Ramos (cell line): ENCODE measurements at regions not wholly inside any gene's neighbourhood (a gene's known extent, or its start where the extent isn't known, plus 50 kb on each side); places are given as distances from the start of the nearest gene placed in this dataset.

Experiments
- in situ Hi-C: fragments of 300-500 bp; cut with MboI; formaldehyde crosslinking; loops from one replicate; pipeline ENCODE4 v1.14.3; 2022; ENCODE audit warnings: low sequenced_read_pairs; ENCODE audit not compliant: unreplicated experiment

GRCh38 chr18:61635901-61636528 is 256.8 kb downstream of the RNF152 start:
- in situ Hi-C loops = loop anchor here (25.0 kb wide), 1 partner anchor 501 kb away; no protein-coding TSS in a partner anchor

- in situ Hi-C loops = loop anchor here (25.0 kb wide), 1 partner anchor 509 kb away; no protein-coding TSS in a partner anchor
Measured at GRCh38 chr18:61628085-61628484, 264.7 kb downstream of the RNF152 start.

- in situ Hi-C loops = loop anchor here (25.0 kb wide), 1 partner anchor 513 kb away; no protein-coding TSS in a partner anchor
Measured at GRCh38 chr18:61624631-61625030, 268.2 kb downstream of the RNF152 start.

- in situ Hi-C loops = no loop called here
Measured at GRCh38 chr18:61619783-61620182, 273.0 kb downstream of the RNF152 start.

- in situ Hi-C loops = no loop called here
Measured at GRCh38 chr18:61618816-61619215, 274.0 kb downstream of the RNF152 start.

GRCh38 chr18:61616111-61616610 is 276.6 kb downstream of the RNF152 start:
- in situ Hi-C loops = no loop called here

DNA sequence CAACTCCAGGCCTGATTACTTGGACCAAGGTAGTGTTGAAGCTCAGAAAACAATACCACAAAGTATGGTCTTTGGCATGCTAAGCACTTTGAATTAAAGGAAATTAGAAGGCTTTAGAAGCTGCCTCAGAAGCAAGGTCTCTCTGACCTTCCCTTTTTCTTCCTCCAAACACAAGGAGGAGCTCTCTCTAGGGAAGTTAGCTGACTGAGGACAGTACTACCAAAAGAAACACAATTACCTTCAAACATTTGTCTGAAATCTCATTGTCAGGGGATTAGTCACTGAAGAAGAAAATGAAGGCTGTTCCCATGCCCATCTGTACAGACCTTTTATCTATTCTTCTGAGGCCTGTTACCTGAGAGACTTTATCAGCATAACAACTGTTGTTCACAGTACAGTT is 279.3 kb downstream of the CDH20 start:
- in situ Hi-C loops = no loop called here

DNA sequence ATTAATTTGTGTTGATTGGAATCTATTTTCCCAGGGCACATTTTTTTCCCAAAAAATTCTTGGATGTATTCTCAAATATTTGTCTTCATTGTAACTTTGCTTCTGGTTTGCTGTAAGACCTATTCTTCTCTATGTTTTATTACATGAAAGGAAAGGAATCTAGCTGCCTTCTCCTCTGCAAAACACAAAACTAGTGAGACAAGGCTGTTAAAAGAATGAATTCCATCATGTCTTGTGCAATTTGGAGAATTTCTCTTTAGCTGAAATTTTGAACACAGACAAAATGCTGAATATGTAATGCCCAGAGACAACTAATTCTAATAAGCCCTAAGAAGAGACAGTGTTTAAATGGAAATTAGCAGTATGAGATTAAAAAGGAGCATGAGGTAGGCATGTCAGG is 275.9 kb downstream of the CDH20 start:
- in situ Hi-C loops = no loop called here

DNA sequence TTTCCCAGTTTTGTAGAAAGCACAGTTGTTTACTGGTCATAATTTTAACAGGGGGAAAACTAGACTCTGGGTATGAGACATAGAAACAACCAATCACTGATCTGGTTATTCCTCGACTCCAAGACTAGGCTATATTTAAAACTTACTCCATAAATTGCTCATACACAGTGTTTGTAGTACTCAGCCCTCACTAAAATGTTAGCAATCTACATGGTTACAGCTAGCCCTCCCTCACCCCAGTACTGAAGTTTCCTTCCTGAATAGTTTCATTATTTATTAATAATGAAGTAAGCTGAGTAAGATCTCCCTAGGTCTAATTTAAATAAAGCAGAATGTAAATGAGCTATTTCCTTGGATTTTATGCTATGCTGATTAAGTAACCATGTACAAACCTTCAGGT is 275.1 kb downstream of the CDH20 start:
- in situ Hi-C loops = no loop called here

DNA sequence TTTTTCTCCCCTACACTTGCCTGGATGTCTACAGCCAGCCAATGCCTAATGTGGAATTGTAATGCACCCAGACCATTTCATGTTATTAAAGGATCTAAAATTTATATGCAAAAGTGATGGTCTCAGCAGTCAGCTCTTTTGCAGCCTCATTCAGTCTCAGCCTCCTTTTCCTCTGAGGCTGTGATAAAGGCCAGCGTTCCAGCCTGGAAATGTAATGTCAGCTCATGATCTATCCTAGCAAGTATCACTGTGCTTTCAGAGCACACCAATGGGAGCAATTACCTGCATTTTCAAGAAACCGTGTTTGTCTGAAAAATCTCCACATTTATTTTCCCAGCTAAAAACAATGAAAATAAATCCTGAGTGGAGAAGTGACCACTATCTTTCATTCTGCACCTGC is 274.6 kb downstream of the CDH20 start:
- in situ Hi-C loops = no loop called here

- in situ Hi-C loops = no loop called here
Measured at GRCh38 chr18:61606759-61607158, 273.5 kb downstream of the CDH20 start.

GRCh38 chr18:61606068-61606660 is 272.9 kb downstream of the CDH20 start:
- in situ Hi-C loops = no loop called here

GRCh38 chr18:61605376-61606067 is 272.3 kb downstream of the CDH20 start:
- in situ Hi-C loops = no loop called here
